Fibroblast of the conjunctiva (primary cell): ENCODE measurements at regions not wholly inside any gene's neighbourhood (a gene's known extent, or its start where the extent isn't known, plus 50 kb on each side); places are given as distances from the start of the nearest gene placed in this dataset.
"Not testable (repeated sequence)": the region's sequence is repeated elsewhere in the genome, so short reads cannot be mapped to it uniquely, and the experiment has no call there.

ENCODE experiments used
- DNase-seq: peaks from one replicate; pipeline ENCODE4 v3.0.0-alpha.2; 2010; ENCODE audit warnings: low read depth

DNA sequence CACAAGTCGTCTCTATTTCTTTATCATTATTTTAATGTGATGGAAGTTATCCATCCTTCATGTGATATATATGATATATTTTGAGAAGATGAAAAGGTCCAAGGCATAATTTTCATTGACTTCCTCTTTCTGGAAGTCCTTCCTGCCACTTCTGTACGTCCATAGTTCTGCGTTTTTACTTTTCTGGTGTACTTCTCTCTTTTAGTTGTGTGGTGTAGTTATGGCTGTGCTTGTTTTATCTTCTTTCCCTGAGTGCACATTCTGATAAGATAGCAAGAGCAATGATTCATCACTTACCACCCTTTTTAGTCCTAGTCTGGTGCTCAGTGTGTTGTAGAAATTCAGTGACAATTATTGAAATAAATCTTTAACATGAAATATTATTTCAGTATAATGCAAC lies 231.3 kb upstream of the FERD3L start:
- no peak for DNase-seq

GRCh38 chr7:19375976-19376375 lies 230.8 kb upstream of the FERD3L start:
- DNase-seq, result no peak

DNA sequence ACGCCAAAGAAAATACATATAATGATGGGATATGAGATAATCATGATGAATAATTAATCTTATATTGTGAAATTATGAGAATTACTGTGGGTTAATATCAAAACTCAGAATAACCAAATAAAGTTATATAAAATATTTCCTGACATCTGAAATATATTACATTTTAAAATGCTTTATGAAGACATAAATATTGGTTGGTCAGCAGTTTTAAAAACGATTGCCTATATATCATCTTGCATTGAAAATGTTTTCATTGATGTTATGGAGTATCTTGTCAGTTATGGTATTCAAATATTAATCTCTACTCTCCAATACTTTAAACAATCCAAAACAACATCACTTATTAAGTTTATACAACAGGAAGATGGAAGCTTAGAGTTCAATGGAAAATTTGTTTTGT lies 228.1 kb upstream of the FERD3L start:
- DNase-seq, result no peak

GRCh38 chr7:19369806-19370205 lies 224.6 kb upstream of the FERD3L start:
- no peak for DNase-seq

DNA sequence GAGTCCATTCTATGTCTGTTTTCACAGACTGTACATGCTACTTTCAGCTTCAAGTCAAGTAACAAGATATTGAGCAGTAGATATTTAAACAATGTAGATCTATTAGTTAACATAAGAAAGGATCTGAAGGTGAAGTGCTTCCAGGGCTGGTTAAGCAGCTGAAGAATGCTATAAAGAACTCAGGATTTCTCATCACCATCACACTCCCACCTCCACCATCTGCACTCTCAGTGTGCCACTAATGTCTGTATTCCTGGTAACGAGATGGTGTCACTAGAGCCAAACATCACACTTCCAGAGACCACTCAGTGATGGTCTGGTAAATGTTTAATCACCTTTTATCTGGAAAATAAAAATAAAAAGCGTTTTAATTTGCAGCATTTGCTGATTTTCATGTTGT lies 224.0 kb upstream of the FERD3L start:
- DNase-seq, result no peak

GRCh38 chr7:19368491-19368925 lies 223.3 kb upstream of the FERD3L start:
- no peak for DNase-seq

DNA sequence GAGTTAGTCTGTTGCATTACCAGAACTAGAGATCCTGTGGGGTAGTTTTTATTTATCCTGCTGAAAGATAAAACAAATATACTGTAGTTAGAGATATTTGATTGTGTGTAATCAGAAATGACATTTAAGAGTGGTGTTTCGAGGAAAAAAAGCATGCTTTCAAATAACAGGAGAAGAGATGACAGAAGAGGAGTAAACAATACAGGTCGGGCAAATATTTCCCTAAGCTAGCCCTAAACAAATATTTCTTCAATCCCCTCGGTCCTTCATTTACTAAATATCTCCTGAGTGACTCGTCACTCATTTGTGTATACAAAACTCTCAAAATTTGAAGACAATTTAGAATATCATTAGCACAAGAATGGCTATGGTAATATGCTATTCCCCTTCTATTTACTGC lies 219.7 kb upstream of the FERD3L start:
- no peak for DNase-seq

DNA sequence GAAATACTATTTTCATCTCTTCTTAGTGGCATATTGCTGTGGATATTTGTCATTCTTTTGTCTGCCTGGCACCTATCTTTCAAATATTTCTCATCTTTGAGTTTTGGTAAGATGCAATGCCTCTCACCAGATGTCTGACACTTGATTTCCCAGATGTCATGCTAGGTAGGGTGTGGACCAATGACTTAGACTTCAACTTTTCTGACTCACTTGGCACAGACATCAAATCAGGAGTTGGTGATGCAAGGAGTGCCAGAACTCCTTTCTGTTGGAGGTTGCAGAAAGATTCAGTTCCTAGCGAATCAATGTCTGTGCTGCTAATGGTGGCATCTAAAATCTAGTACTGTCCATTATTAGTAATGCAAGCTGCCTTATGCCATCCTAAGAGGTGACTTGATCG lies 216.9 kb upstream of the FERD3L start:
- no peak for DNase-seq

- no peak for DNase-seq
These were observed 208.0 kb upstream of the FERD3L start for GRCh38 chr7:19353180-19353579.

GRCh38 chr7:19352305-19352695 lies 207.1 kb upstream of the FERD3L start:
- no peak for DNase-seq

- DNase-seq, result no peak
These were observed 206.4 kb upstream of the FERD3L start for GRCh38 chr7:19351341-19352304.

GRCh38 chr7:19339512-19339911 lies 194.3 kb upstream of the FERD3L start:
- DNase-seq, result no peak

- DNase-seq, result not testable (repeated sequence)
These were observed 193.3 kb upstream of the FERD3L start for GRCh38 chr7:19338512-19338911.

- no peak for DNase-seq
These were observed 191.7 kb upstream of the FERD3L start for GRCh38 chr7:19336836-19337383.

GRCh38 chr7:19333706-19334105 lies 188.5 kb upstream of the FERD3L start:
- no peak for DNase-seq

- peak; percentile 4 for DNase-seq
These were observed 181.8 kb upstream of the FERD3L start for GRCh38 chr7:19327018-19327417.

- DNase-seq, result no peak
These were observed 176.8 kb upstream of the FERD3L start for GRCh38 chr7:19322002-19322401.

GRCh38 chr7:19318287-19318686 lies 173.1 kb upstream of the FERD3L start:
- DNase-seq, result no peak

GRCh38 chr7:19317461-19317860 lies 172.2 kb upstream of the FERD3L start:
- no peak for DNase-seq

GRCh38 chr7:19312416-19312815 lies 167.2 kb upstream of the FERD3L start:
- DNase-seq, result no peak

- DNase-seq, result no peak
These were observed 162.3 kb upstream of the FERD3L start for GRCh38 chr7:19307554-19307953.

DNA sequence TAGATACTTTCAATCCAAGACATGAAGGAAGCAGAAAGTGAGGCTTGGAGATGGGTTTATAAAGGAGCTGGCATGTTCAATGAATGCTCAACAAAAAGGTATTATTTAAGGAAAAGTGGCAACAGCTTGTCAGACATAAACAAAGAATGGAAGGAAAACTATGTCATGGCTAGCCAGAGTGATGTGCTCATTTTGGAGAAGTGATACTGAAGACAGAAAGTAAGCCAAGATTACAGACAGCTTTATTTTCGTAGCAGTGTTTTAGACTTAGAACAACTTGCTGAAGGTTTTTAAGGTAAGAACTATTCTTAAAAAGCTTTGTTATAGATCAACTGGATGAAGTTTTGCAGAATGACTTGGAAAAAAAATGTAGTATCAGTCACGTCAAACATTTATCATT lies 160.5 kb upstream of the FERD3L start:
- no peak for DNase-seq

- DNase-seq, result no peak
These were observed 158.9 kb upstream of the FERD3L start for GRCh38 chr7:19304086-19304485.

DNA sequence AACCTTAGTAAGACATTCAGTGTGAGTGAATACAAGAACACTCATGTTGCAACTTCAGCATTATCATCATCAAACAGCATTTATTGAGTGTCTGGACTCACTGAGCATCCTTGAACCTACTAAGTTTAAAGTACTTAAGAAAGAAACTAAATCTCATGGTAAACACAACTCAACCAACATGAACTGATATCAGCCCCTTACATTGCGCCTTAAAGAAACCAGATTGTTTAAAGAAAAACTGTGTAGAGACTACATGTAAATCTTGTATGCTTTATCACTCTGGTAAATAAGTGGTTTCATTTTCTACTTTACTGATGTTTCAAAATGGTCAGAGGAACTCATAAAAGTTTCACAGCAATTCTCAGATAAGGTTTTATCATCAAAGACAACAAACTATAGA lies 157.5 kb upstream of the FERD3L start:
- no peak for DNase-seq
